H9 (cell line): ENCODE measurements at regions not wholly inside any gene's neighbourhood (a gene's known extent, or its start where the extent isn't known, plus 50 kb on each side); places are given as distances from the start of the nearest gene placed in this dataset.

Source experiments
- DNase-seq: peaks from one replicate; pipeline ENCODE4 v3.0.0-alpha.2; 2017
- H2AFZ ChIP-seq: one replicate; pipeline ENCODE4 v1.6.1; 2013; ENCODE audit warnings: mild to moderate bottlenecking, low read length, control low read depth, moderate library complexity
- H2AK5ac ChIP-seq: 2 replicates; pipeline ENCODE4 v1.6.1; 2013; ENCODE audit warnings: low read length, control low read depth, mixed read lengths; ENCODE audit not compliant: insufficient read length
- H2BK120ac ChIP-seq: one replicate; pipeline ENCODE4 v1.6.1; 2013; ENCODE audit warnings: low read depth, mild to moderate bottlenecking, low read length, control low read depth, inconsistent platforms; ENCODE audit not compliant: poor library complexity, severe bottlenecking
- H2BK12ac ChIP-seq: 2 replicates; pipeline ENCODE4 v1.6.1; 2013; ENCODE audit warnings: low read length, control low read depth, mixed read lengths, low read depth; ENCODE audit not compliant: insufficient read length
- H2BK15ac ChIP-seq: 2 replicates; pipeline ENCODE4 v1.6.1; 2013; ENCODE audit warnings: low read depth, low read length, control low read depth
- H2BK20ac ChIP-seq: one replicate; pipeline ENCODE4 v1.6.1; 2013; ENCODE audit warnings: low read depth, mild to moderate bottlenecking, low read length, control low read depth, inconsistent platforms; ENCODE audit not compliant: poor library complexity, severe bottlenecking
- H2BK5ac ChIP-seq: 2 replicates; pipeline ENCODE4 v1.6.1; 2013; ENCODE audit warnings: low read length, control low read depth, mixed read lengths; ENCODE audit not compliant: insufficient read length
- H3K14ac ChIP-seq: 2 replicates; pipeline ENCODE4 v1.6.1; 2013; ENCODE audit warnings: low read length, control low read depth; ENCODE audit not compliant: insufficient read depth
- H3K18ac ChIP-seq: 2 replicates; pipeline ENCODE4 v1.6.1; 2013; ENCODE audit warnings: low read depth, mild to moderate bottlenecking, mixed read lengths, low read length, control low read depth; ENCODE audit not compliant: insufficient read length
- H3K23ac ChIP-seq: 2 replicates; pipeline ENCODE4 v1.6.1; 2013; ENCODE audit warnings: low read length, control low read depth, mixed read lengths, low read depth; ENCODE audit not compliant: insufficient read length
- H3K23me2 ChIP-seq: 2 replicates; pipeline ENCODE4 v1.6.1; 2013; ENCODE audit warnings: low read depth, mild to moderate bottlenecking, mixed read lengths, low read length, control low read depth; ENCODE audit not compliant: insufficient read length, poor library complexity, severe bottlenecking
- H3K27ac ChIP-seq: 2 replicates; pipeline ENCODE4 v1.5.1; 2013; ENCODE audit warnings: low read length, control low read depth, mixed read lengths, low read depth; ENCODE audit not compliant: insufficient read length
- H3K27me3 ChIP-seq: 2 replicates; pipeline ENCODE4 v1.6.1; 2013; ENCODE audit warnings: low read length, control low read depth, inconsistent platforms; ENCODE audit not compliant: insufficient read depth
- H3K4ac ChIP-seq: 2 replicates; pipeline ENCODE4 v1.6.1; 2013; ENCODE audit warnings: low read depth, mild to moderate bottlenecking, control low read depth, inconsistent platforms, low read length, moderate library complexity
- H3K4me1 ChIP-seq: 2 replicates; pipeline ENCODE4 v1.6.1; 2013; ENCODE audit warnings: low read length, control low read depth, inconsistent platforms; ENCODE audit not compliant: insufficient read depth
- H3K4me2 ChIP-seq: 2 replicates; pipeline ENCODE4 v1.6.1; 2013; ENCODE audit warnings: low read length, control low read depth, mixed read lengths; ENCODE audit not compliant: insufficient read length, insufficient read depth
- H3K56ac ChIP-seq: 2 replicates; pipeline ENCODE4 v1.6.1; 2013; ENCODE audit warnings: low read depth, mild to moderate bottlenecking, mixed read lengths, low read length, control low read depth; ENCODE audit not compliant: insufficient read length
- H3K79me1 ChIP-seq: 2 replicates; pipeline ENCODE4 v1.6.1; 2013; ENCODE audit warnings: low read depth, mild to moderate bottlenecking, moderate library complexity, low read length, control low read depth, inconsistent platforms; ENCODE audit not compliant: insufficient read depth, poor library complexity, severe bottlenecking
- H3K79me2 ChIP-seq: 2 replicates; pipeline ENCODE4 v1.6.1; 2013; ENCODE audit warnings: low read length, control low read depth, inconsistent platforms; ENCODE audit not compliant: insufficient read depth
- H3K9ac ChIP-seq: 2 replicates; pipeline ENCODE4 v1.6.1; 2013; ENCODE audit warnings: low read length, control low read depth, mixed read lengths; ENCODE audit not compliant: insufficient read length; ENCODE audit errors: extremely low read depth
- H3K9me3 ChIP-seq: one replicate; pipeline ENCODE4 v1.6.1; 2013; ENCODE audit warnings: low read depth, low read length, inconsistent platforms; ENCODE audit not compliant: control insufficient read depth
- H3T11ph ChIP-seq: one replicate; pipeline ENCODE4 v1.6.1; 2013; ENCODE audit warnings: mild to moderate bottlenecking, low read length, control low read depth, inconsistent platforms
- H4K20me1 ChIP-seq: one replicate; pipeline ENCODE4 v1.6.1; 2013; ENCODE audit not compliant: control insufficient read depth, insufficient read length, insufficient read depth
- H4K5ac ChIP-seq: 2 replicates; pipeline ENCODE4 v1.6.1; 2013; ENCODE audit warnings: low read depth, mild to moderate bottlenecking, mixed read lengths, low read length, control low read depth; ENCODE audit not compliant: insufficient read length
- H4K8ac ChIP-seq: replicated peaks from 2 replicates; pipeline ENCODE4 v1.6.1; 2013; ENCODE audit warnings: low read length, control low read depth, mixed read lengths, low read depth; ENCODE audit not compliant: insufficient read length
- H4K91ac ChIP-seq: 2 replicates; pipeline ENCODE4 v1.6.1; 2013; ENCODE audit warnings: low read depth, mild to moderate bottlenecking, moderate library complexity, mixed read lengths, low read length, control low read depth; ENCODE audit not compliant: insufficient read length
- H3K27ac Mint-ChIP-seq, 3 experiments: 2 replicates in 2 of 3; 3 replicates in 1 of 3; pipeline ENCODE4 v1.8.0; 2020 to 2021; ENCODE audit warnings: mixed read lengths in 3 of 3, mild to moderate bottlenecking in 1 of 3, moderate library complexity in 1 of 3
- H3K27me3 Mint-ChIP-seq: 2 replicates; pipeline ENCODE4 v1.8.0; 2021; ENCODE audit warnings: low read depth, mild to moderate bottlenecking, moderate library complexity, mixed read lengths
- H3K36me3 Mint-ChIP-seq, 3 experiments: 2 replicates in 2 of 3; 3 replicates in 1 of 3; pipeline ENCODE4 v1.8.0; 2020 to 2021; ENCODE audit warnings: low read depth in 3 of 3, mixed read lengths in 3 of 3; ENCODE audit not compliant: insufficient read depth in 1 of 3
- H3K4me1 Mint-ChIP-seq, 2 experiments: 2 replicates each; pipeline ENCODE4 v1.8.0; 2020; ENCODE audit warnings: mixed read lengths in 2 of 2
- H3K4me3 Mint-ChIP-seq, 2 experiments: 2 replicates in 1 of 2; 3 replicates in 1 of 2; pipeline ENCODE4 v1.8.0; 2020 to 2021; ENCODE audit warnings: mild to moderate bottlenecking in 2 of 2, mixed read lengths in 2 of 2, moderate library complexity in 1 of 2
- H3K9me3 Mint-ChIP-seq, 2 experiments: 2 replicates in 1 of 2; 3 replicates in 1 of 2; pipeline ENCODE4 v1.8.0; 2020; ENCODE audit warnings: mild to moderate bottlenecking in 2 of 2, mixed read lengths in 2 of 2, moderate library complexity in 1 of 2
- TF ChIP-seq, protein P1 (sequence below): fragments of 200-600 bp; sonication (generic); conservative IDR thresholded peaks from 3 replicates; pipeline ENCODE4 v1.8.0; 2021; ENCODE audit warnings: antibody characterized with exemption, mild to moderate bottlenecking

GRCh38 chr4:131370846-131371245 lies 1778.2 kb upstream of the PCDH10 start:
- Histone ChIP-seq H3K23me2 (no peaks in the 10 kb centered on the region), H3K9ac (no peak overlapping the region), H2BK15ac (no peak overlapping the region), H4K8ac (no peak overlapping the region), H2BK5ac (no peak overlapping the region), H2BK120ac (no peak overlapping the region), H3K4ac (no peak overlapping the region), H3K4me1 (no peaks in the 10 kb centered on the region), H2BK20ac (no peak overlapping the region), H4K91ac (no peak overlapping the region), H3K4me2 (no peak overlapping the region), H2AFZ (no peak overlapping the region), H3K56ac (no peak overlapping the region), H3T11ph (no peak overlapping the region), H4K5ac (no peak overlapping the region), H3K23ac (no peak overlapping the region), H3K18ac (no peak overlapping the region), H3K79me2 (no peaks in the 10 kb centered on the region), H3K79me1 (no peaks in the 10 kb centered on the region), H2AK5ac (no peak overlapping the region), H3K27ac (no peak overlapping the region), H4K20me1 (no peaks in the 10 kb centered on the region), H3K27me3 (no peaks in the 10 kb centered on the region), H2BK12ac (no peak overlapping the region), H3K9me3 (no peaks in the 10 kb centered on the region), H3K14ac (no peak overlapping the region)
- Mint-ChIP-seq H3K4me3 (no peak overlapping the region), H3K36me3 (no peaks in the 10 kb centered on the region), H3K4me1 (no peaks in the 10 kb centered on the region), H3K27ac (no peak overlapping the region), H3K27me3 (no peaks in the 10 kb centered on the region), H3K9me3 (no peaks in the 10 kb centered on the region)
- TF ChIP-seq, protein P1, sequence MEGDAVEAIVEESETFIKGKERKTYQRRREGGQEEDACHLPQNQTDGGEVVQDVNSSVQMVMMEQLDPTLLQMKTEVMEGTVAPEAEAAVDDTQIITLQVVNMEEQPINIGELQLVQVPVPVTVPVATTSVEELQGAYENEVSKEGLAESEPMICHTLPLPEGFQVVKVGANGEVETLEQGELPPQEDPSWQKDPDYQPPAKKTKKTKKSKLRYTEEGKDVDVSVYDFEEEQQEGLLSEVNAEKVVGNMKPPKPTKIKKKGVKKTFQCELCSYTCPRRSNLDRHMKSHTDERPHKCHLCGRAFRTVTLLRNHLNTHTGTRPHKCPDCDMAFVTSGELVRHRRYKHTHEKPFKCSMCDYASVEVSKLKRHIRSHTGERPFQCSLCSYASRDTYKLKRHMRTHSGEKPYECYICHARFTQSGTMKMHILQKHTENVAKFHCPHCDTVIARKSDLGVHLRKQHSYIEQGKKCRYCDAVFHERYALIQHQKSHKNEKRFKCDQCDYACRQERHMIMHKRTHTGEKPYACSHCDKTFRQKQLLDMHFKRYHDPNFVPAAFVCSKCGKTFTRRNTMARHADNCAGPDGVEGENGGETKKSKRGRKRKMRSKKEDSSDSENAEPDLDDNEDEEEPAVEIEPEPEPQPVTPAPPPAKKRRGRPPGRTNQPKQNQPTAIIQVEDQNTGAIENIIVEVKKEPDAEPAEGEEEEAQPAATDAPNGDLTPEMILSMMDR: no peak
- DNase-seq: no peak
